ENCODE measurements at regions not wholly inside any gene's neighbourhood (a gene's known extent, or its start where the extent isn't known, plus 50 kb on each side); places are given as distances from the start of the nearest gene placed in this dataset.
"Not testable (repeated sequence)": the region's sequence is repeated elsewhere in the genome, so short reads cannot be mapped to it uniquely, and the experiment has no call there.

DNA sequence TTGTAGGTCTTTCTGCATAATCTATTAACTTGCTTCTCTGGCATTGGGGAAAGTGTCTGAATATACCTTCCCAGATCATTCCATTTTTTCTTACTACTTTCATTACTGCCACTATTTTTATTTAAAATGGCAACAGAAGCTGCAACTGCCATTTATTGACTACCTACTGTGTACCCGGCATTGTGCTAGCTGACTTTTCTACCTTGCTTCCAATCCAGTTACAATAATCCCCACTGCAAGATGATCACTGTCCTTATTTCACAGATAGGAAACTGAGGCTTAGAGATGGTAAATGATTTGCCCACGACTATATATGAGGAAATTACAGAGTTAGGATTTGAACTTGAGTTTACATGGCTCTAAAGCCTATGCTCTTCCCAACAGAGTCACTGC is 129.0 kb downstream of the MAP3K7 start:
- TF ChIP-seq, protein P1, sequence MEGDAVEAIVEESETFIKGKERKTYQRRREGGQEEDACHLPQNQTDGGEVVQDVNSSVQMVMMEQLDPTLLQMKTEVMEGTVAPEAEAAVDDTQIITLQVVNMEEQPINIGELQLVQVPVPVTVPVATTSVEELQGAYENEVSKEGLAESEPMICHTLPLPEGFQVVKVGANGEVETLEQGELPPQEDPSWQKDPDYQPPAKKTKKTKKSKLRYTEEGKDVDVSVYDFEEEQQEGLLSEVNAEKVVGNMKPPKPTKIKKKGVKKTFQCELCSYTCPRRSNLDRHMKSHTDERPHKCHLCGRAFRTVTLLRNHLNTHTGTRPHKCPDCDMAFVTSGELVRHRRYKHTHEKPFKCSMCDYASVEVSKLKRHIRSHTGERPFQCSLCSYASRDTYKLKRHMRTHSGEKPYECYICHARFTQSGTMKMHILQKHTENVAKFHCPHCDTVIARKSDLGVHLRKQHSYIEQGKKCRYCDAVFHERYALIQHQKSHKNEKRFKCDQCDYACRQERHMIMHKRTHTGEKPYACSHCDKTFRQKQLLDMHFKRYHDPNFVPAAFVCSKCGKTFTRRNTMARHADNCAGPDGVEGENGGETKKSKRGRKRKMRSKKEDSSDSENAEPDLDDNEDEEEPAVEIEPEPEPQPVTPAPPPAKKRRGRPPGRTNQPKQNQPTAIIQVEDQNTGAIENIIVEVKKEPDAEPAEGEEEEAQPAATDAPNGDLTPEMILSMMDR (IDR thresholded peaks at IDR 0.05; ENCODE audit: extremely low read depth, insufficient read depth, missing control alignments): no peak
- in situ Hi-C loops (cut with MboI; ENCODE audit: low pct_unique_long_range_greater_than_20kb, low sequenced_read_pairs, unreplicated experiment): no loop called here
- no peak for DNase-seq (ENCODE audit: low spot score)

DNA sequence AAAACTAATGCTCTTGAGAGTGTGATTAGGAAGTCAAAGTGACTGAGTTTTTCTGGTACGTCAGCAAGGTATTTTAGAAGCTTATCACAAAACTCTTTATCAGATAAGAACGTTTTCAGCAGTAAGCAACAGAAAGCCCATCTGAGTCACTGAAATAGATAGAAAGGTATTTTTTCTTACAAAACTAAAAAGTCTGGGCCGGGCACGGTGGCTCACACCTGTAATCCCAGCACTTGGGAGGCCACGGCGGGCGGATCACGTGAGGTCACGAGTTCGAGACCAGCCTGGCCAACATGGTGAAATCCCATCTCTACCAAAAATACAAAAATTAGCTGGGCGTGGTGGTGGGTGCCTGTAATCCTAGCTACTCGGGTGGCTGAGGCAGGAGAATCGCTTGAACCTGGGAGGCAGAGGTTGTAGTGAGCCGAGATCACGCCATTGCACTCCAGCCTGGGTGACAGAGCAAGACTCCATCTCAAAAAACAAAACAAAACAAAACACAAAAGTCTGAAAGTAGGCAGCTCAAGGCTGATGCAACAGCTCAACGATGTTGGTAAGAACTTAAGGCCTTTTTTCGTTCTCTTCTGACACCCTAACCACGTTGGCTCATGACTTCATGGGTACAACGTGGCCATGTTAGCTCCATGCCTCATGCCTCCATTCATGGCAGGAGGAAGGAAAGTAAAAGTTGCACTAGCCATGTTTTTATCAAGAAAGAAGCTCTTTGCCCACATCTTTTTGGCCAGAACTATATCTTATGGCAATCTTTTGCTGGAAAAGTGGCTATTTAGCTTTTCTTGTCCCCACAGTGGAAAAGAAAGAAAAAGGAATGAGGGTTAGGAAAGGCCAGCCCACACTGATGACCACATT is 129.6 kb downstream of the MAP3K7 start:
- DNase-seq (ENCODE audit: low spot score); in situ Hi-C loops (cut with MboI; ENCODE audit: low pct_unique_long_range_greater_than_20kb, low sequenced_read_pairs, unreplicated experiment): not testable (repeated sequence)

DNA sequence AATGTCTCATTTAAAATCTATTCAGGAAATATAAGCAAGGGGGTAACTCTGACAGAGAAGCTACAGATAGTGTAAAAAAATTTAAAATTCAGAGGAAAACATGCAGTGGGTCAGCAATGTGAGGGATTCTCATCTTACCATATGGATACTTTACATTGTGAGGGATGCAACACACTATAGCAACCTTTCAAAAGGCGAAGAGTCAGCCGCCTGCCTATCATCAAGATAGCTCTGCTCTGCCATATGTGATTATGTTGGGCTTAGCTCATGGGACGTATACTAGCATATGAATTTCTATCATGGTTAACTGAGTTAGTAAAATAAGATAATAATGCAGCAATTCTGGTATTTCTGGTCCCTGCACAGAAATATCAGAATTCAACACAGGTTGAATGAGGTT is 130.9 kb downstream of the MAP3K7 start:
- TF ChIP-seq, protein P1 (IDR thresholded peaks at IDR 0.05; ENCODE audit: extremely low read depth, insufficient read depth, missing control alignments): no peak
- no peak for DNase-seq (ENCODE audit: low spot score)
- in situ Hi-C loops (cut with MboI; ENCODE audit: low pct_unique_long_range_greater_than_20kb, low sequenced_read_pairs, unreplicated experiment): no loop called here

DNA sequence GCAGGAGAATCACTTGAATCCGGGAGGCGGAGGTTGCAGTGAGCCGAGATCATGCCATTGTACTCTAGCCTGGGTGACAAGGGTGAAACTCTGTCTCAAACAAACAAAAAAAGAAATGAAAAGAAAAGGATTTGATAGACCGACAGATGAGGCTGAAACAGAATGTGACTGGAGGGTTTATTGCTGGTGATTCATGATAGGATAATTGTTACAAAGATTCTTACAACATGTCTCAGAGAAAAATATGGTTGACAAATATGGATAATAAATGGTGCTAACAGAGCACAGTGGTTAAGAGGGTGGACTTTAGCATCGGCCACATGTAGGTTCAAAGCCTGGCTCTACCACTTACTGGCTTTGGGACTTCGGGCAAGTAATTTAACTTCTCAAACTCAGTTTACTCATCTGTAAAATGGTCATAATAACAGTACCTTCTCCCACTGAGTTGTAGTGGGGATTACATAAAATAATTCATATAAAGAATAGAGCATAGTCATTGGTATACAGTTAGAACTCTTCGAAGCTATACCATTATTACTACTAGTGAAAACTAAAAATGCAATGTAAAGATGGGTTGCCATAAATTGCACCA is 131.9 kb downstream of the MAP3K7 start:
- TF ChIP-seq, protein P1 (IDR thresholded peaks at IDR 0.05; ENCODE audit: extremely low read depth, insufficient read depth, missing control alignments): no peak
- DNase-seq (ENCODE audit: low spot score): no peak
- in situ Hi-C loops (cut with MboI; ENCODE audit: low pct_unique_long_range_greater_than_20kb, low sequenced_read_pairs, unreplicated experiment): no loop called here

DNA sequence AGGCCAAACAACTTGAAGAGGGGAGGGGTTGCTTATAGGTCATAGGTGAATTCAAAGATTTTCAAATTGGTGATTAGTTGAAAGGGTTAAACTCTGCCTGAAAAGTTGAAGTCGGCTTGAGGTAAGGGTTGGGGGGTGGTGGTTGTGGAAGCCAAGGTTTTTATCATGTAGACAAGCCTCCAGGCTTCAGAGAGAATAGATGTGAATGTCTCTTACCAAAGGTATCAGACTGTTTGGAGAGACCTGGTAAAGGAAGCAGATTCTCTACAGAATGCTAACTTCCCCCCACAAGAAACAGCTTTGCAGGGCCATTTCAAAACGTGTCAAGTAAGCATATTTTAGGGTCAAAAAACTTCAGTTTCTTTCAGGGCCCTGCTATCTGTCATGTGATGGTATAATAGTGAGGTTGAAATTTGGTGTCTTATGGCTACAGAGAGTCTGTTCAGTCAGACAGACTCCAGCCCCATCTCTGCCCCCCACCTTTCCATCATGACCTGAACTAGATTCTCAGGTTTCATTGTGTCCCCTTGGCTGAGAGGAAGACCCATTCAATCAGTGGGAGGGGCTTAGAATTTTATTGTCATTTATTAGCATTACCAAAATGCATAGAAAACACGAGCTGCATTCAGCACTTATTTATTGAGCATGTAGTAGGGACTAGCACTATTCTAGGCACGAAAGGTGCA is 136.5 kb downstream of the MAP3K7 start:
- TF ChIP-seq, protein P1 (IDR thresholded peaks at IDR 0.05; ENCODE audit: extremely low read depth, insufficient read depth, missing control alignments): no peak
- in situ Hi-C loops (cut with MboI; ENCODE audit: low pct_unique_long_range_greater_than_20kb, low sequenced_read_pairs, unreplicated experiment): no loop called here
- no peak for DNase-seq (ENCODE audit: low spot score)

DNA sequence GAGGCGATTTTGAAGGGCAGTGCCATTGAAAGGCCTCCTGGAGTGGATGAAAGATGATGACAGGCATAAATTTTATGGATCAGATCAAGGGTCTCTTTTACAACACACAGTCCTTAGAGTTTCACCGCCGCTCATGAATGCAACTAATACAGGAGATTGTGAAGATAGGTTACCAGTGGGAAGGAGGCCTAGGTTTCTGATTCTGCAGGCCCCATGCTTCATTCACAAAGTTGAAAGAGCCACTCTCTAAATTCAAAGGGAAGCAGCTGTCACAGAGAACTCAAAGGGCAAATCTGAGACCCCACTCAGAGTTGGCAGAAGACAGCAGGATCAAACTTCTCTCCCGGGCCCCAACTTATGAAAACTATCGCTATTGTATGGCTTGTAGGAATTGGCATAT is 137.6 kb downstream of the MAP3K7 start:
- no peak for DNase-seq (ENCODE audit: low spot score)
- in situ Hi-C loops (cut with MboI; ENCODE audit: low pct_unique_long_range_greater_than_20kb, low sequenced_read_pairs, unreplicated experiment): no loop called here
- TF ChIP-seq, protein P1 (IDR thresholded peaks at IDR 0.05; ENCODE audit: extremely low read depth, insufficient read depth, missing control alignments): no peak

DNA sequence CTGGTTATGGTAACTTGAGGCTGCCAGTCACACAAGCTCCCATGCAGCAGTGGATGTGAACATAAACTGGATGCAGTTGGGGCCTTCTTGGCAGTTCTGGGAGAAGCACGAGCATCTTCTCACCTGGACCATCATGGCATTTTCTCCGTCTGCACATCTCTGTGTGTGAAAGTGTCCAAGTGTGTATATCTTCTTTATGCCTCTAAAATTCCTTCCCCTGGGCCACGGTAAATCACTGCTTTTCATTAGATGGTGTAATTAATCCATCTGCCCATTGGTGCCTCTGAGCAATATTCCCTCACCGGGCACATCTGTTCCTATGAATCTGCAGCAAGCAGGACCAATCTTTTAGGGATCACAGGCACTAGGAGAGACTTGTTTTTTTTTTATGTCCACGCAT is 138.0 kb downstream of the MAP3K7 start:
- TF ChIP-seq, protein P1 (IDR thresholded peaks at IDR 0.05; ENCODE audit: extremely low read depth, insufficient read depth, missing control alignments): no peak
- no peak for DNase-seq (ENCODE audit: low spot score)
- in situ Hi-C loops (cut with MboI; ENCODE audit: low pct_unique_long_range_greater_than_20kb, low sequenced_read_pairs, unreplicated experiment): no loop called here
